CD4-positive, alpha-beta T cell treated with Interleukin-6 at 100 ng/mL for 8 hours (primary cell): ENCODE measurements at regions not wholly inside any gene's neighbourhood (a gene's known extent, or its start where the extent isn't known, plus 50 kb on each side); places are given as distances from the start of the nearest gene placed in this dataset.
"Not testable (repeated sequence)": the region's sequence is repeated elsewhere in the genome, so short reads cannot be mapped to it uniquely, and the experiment has no call there.

Experiments
- DNase-seq: peaks from one replicate; pipeline ENCODE4 v3.0.0-alpha.2; 2020; ENCODE audit warnings: mixed read lengths, low spot score

GRCh38 chr4:177185579-177185978 lies 124.1 kb upstream of the NEIL3 start:
- DNase-seq: no peak

GRCh38 chr4:177187371-177187770 lies 122.3 kb upstream of the NEIL3 start:
- DNase-seq: no peak

GRCh38 chr4:177190995-177191580 lies 118.6 kb upstream of the NEIL3 start:
- DNase-seq: no peak

GRCh38 chr4:177191586-177191985 lies 118.1 kb upstream of the NEIL3 start:
- no peak for DNase-seq

- DNase-seq: no peak
These were observed 117.7 kb upstream of the NEIL3 start for GRCh38 chr4:177191991-177192390.

GRCh38 chr4:177193024-177193715 lies 116.5 kb upstream of the NEIL3 start:
- DNase-seq: not testable (repeated sequence)

GRCh38 chr4:177194906-177195305 lies 114.8 kb upstream of the NEIL3 start:
- no peak for DNase-seq

GRCh38 chr4:177196615-177197014 lies 113.1 kb upstream of the NEIL3 start:
- DNase-seq: no peak

- DNase-seq: no peak
These were observed 108.1 kb upstream of the NEIL3 start for GRCh38 chr4:177201614-177202013.

- no peak for DNase-seq
These were observed 105.5 kb upstream of the NEIL3 start for GRCh38 chr4:177204126-177204525.

- DNase-seq: no peak
These were observed 94.7 kb upstream of the NEIL3 start for GRCh38 chr4:177214935-177215334.

GRCh38 chr4:177220376-177220775 lies 89.3 kb upstream of the NEIL3 start:
- DNase-seq: no peak

- no peak for DNase-seq
These were observed 86.9 kb upstream of the NEIL3 start for GRCh38 chr4:177222781-177223180.

GRCh38 chr4:177225605-177226004 lies 84.1 kb upstream of the NEIL3 start:
- DNase-seq: no peak

GRCh38 chr4:177227636-177228035 lies 82.0 kb upstream of the NEIL3 start:
- no peak for DNase-seq

GRCh38 chr4:177228599-177228998 lies 81.1 kb upstream of the NEIL3 start:
- no peak for DNase-seq

- no peak for DNase-seq
These were observed 80.3 kb upstream of the NEIL3 start for GRCh38 chr4:177229331-177229730.

GRCh38 chr4:177232473-177232872 lies 77.2 kb upstream of the NEIL3 start:
- DNase-seq: no peak

GRCh38 chr4:177235026-177235425 lies 74.6 kb upstream of the NEIL3 start:
- no peak for DNase-seq

- no peak for DNase-seq
These were observed 72.8 kb upstream of the NEIL3 start for GRCh38 chr4:177236886-177237285.

- no peak for DNase-seq
These were observed 72.4 kb upstream of the NEIL3 start for GRCh38 chr4:177237291-177237690.

- no peak for DNase-seq
These were observed 70.2 kb upstream of the NEIL3 start for GRCh38 chr4:177239477-177239876.

- no peak for DNase-seq
These were observed 69.8 kb upstream of the NEIL3 start for GRCh38 chr4:177239878-177240277.

- no peak for DNase-seq
These were observed 66.9 kb upstream of the NEIL3 start for GRCh38 chr4:177242651-177243286.
